NCI-H2029 (cell line): ENCODE measurements at regions not wholly inside any gene's neighbourhood (a gene's known extent, or its start where the extent isn't known, plus 50 kb on each side); places are given as distances from the start of the nearest gene placed in this dataset.
"Not testable (repeated sequence)": the region's sequence is repeated elsewhere in the genome, so short reads cannot be mapped to it uniquely, and the experiment has no call there.

Experiments
- DNase-seq: peaks from one replicate; lab custom pipeline; 2025; lab: John Stamatoyannopoulos, UW

GRCh38 chr12:89154743-89155499 is 197.4 kb downstream of the DUSP6 start:
- DNase-seq, result no peak

- no peak for DNase-seq
These were observed 199.0 kb downstream of the DUSP6 start for GRCh38 chr12:89153341-89153740.

- no peak for DNase-seq
These were observed 200.8 kb downstream of the DUSP6 start for GRCh38 chr12:89151536-89151935.

GRCh38 chr12:89150789-89151188 is 201.5 kb downstream of the DUSP6 start:
- not testable (repeated sequence) for DNase-seq

- peak; percentile 16 for DNase-seq
These were observed 211.6 kb downstream of the DUSP6 start for GRCh38 chr12:89140602-89141238.

- no peak for DNase-seq
These were observed 212.2 kb downstream of the DUSP6 start for GRCh38 chr12:89140141-89140540.

GRCh38 chr12:89139390-89139789 is 212.9 kb downstream of the DUSP6 start:
- DNase-seq, result no peak

GRCh38 chr12:89138048-89138852 is 214.1 kb downstream of the DUSP6 start:
- no peak for DNase-seq

- no peak for DNase-seq
These were observed 216.2 kb downstream of the DUSP6 start for GRCh38 chr12:89135976-89136634.

GRCh38 chr12:89134213-89134770 is 218.0 kb downstream of the DUSP6 start:
- DNase-seq, result peak; percentile 75

GRCh38 chr12:89129167-89129870 is 223.0 kb downstream of the DUSP6 start:
- DNase-seq, result no peak

GRCh38 chr12:89126712-89127111 is 225.6 kb downstream of the DUSP6 start:
- no peak for DNase-seq

- DNase-seq, result no peak
These were observed 229.4 kb downstream of the DUSP6 start for GRCh38 chr12:89122852-89123251.

- peak; percentile 80 for DNase-seq
These were observed 234.8 kb downstream of the DUSP6 start for GRCh38 chr12:89117448-89118034.

GRCh38 chr12:89111964-89112363 is 240.3 kb downstream of the DUSP6 start:
- no peak for DNase-seq

GRCh38 chr12:89108265-89108664 is 244.0 kb downstream of the DUSP6 start:
- no peak for DNase-seq

- no peak for DNase-seq
These were observed 245.4 kb downstream of the DUSP6 start for GRCh38 chr12:89106950-89107349.

- DNase-seq, result no peak
These were observed 247.1 kb downstream of the DUSP6 start for GRCh38 chr12:89105243-89105642.

- DNase-seq, result no peak
These were observed 248.5 kb downstream of the DUSP6 start for GRCh38 chr12:89103831-89104230.

- DNase-seq, result no peak
These were observed 250.9 kb downstream of the DUSP6 start for GRCh38 chr12:89101440-89101839.
